Hematopoietic multipotent progenitor cell (in vitro differentiated cells): ENCODE measurements at regions not wholly inside any gene's neighbourhood (a gene's known extent, or its start where the extent isn't known, plus 50 kb on each side); places are given as distances from the start of the nearest gene placed in this dataset.

Source experiments
- DNase-seq, 3 donors: peaks; one replicate each; pipeline ENCODE4 v3.0.0-alpha.2; 2011 to 2015; ENCODE audit warnings: low read depth in 2 of 3, low spot score in 2 of 3

GRCh38 chr6:110033101-110033500, 55.0 kb downstream of the GPR6 start:
- no peak for DNase-seq

- DNase-seq, result no peak
Observed at GRCh38 chr6:110033749-110034666, 55.9 kb downstream of the GPR6 start.

GRCh38 chr6:110034667-110035036, 56.5 kb downstream of the GPR6 start:
- no peak for DNase-seq

- DNase-seq, result no peak
Observed at GRCh38 chr6:110035321-110035720, 57.2 kb downstream of the GPR6 start.

GRCh38 chr6:110036408-110037302, 58.5 kb downstream of the GPR6 start:
- DNase-seq, result no peak

- no peak for DNase-seq
Observed at GRCh38 chr6:110037726-110038295, 59.7 kb downstream of the GPR6 start.

- DNase-seq, result peak; percentile 74 to 95 (median 90)
Observed at GRCh38 chr6:110039364-110039980, 61.4 kb downstream of the GPR6 start.

GRCh38 chr6:110039981-110040383, 61.9 kb downstream of the GPR6 start:
- DNase-seq, result peak; percentile 16 to 73 (median 53)

- DNase-seq, result no peak
Observed at GRCh38 chr6:110040716-110041115, 62.6 kb downstream of the GPR6 start.

- DNase-seq, result no peak
Observed at GRCh38 chr6:110041126-110041525, 63.0 kb downstream of the GPR6 start.

- no peak for DNase-seq
Observed at GRCh38 chr6:110041830-110042229, 63.7 kb downstream of the GPR6 start.

- no peak for DNase-seq
Observed at GRCh38 chr6:110042670-110043296, 64.7 kb downstream of the GPR6 start.

GRCh38 chr6:110043366-110043994, 65.4 kb downstream of the GPR6 start:
- no peak for DNase-seq

GRCh38 chr6:110044096-110044495, 66.0 kb downstream of the GPR6 start:
- DNase-seq, result peak in 1 of 3 donors; percentile 23

- no peak for DNase-seq
Observed at GRCh38 chr6:110044622-110045021, 66.5 kb downstream of the GPR6 start.

- DNase-seq, result no peak
Observed at GRCh38 chr6:110048221-110048875, 70.2 kb downstream of the GPR6 start.

GRCh38 chr6:110049696-110050439, 71.8 kb downstream of the GPR6 start:
- DNase-seq, result no peak
